C4-2B (cell line): ENCODE measurements at regions not wholly inside any gene's neighbourhood (a gene's known extent, or its start where the extent isn't known, plus 50 kb on each side); places are given as distances from the start of the nearest gene placed in this dataset.

Source experiments
- CTCF ChIP-seq: fragments of 450-650 bp; conservative IDR thresholded peaks from 2 replicates; pipeline ENCODE4 v1.5.1; 2017; ENCODE audit warnings: mild to moderate bottlenecking
- ZFX ChIP-seq: fragments of 450-650 bp; IDR thresholded peaks from 2 replicates; pipeline ENCODE4 v1.6.1; 2017

GRCh38 chr10:89836840-89837164 lies 135.4 kb downstream of the KIF20B start:
- TF ChIP-seq CTCF (no peak), ZFX (no peak)
